ENCODE measurements at regions not wholly inside any gene's neighbourhood (a gene's known extent, or its start where the extent isn't known, plus 50 kb on each side); places are given as distances from the start of the nearest gene placed in this dataset.

GRCh38 chr3:94716326-94717018 is 653.6 kb downstream of the NSUN3 start:
- WGBS, 2 donors, result 85 to 86% methylated on average over 2 of the region's 2 CpGs
- no peak for DNase-seq
- Histone ChIP-seq H3K9me3 (no peaks in the 10 kb centered on the region), H3K27ac (no peak overlapping the region), H3K27me3 (no peaks in the 10 kb centered on the region), H3K4me1 (no peaks in the 10 kb centered on the region), H3K36me3 (no peaks in the 10 kb centered on the region), H3K4me3 (replicated peaks in 1 of 3) (no peak overlapping the region)
- intact Hi-C loops (cut with DNase I), result no loop called here
- TF ChIP-seq POLR2A (IDR thresholded peaks at IDR 0.05) (no peak), CTCF (IDR thresholded peaks at IDR 0.05) (no peak)

DNA sequence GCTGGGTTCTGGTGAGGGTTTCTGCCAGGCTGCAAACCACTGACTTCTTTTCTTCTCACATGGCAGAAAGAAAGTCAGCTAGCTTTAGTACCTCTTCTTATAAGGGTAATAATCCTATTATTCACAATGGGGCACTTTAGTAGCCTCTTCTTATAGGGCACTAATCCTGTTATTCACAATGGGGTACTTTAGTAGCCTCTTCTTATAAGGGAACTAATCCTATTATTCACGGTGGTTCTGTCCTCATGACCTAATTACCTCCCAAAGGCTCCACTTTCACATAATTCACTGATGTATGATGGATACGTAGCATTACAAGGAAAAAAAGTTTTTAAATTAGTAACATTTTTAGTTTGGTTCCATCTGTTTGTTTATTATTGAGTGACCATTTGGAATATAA is 671.3 kb downstream of the NSUN3 start:
- Histone ChIP-seq H3K4me1 (no peaks in the 10 kb centered on the region), H3K27me3 (no peaks in the 10 kb centered on the region), H3K4me3 (replicated peaks in 1 of 3) (no peak overlapping the region), H3K9me3 (no peaks in the 10 kb centered on the region), H3K36me3 (no peaks in the 10 kb centered on the region), H3K27ac (no peak overlapping the region)
- WGBS, 2 donors, result 28 to 56% methylated on average over 2 of the region's 2 CpGs
- no peak for TF ChIP-seq CTCF (IDR thresholded peaks at IDR 0.05)
- no peak for TF ChIP-seq POLR2A (IDR thresholded peaks at IDR 0.05)
- intact Hi-C loops (cut with DNase I), result no loop called here
- no peak for DNase-seq

DNA sequence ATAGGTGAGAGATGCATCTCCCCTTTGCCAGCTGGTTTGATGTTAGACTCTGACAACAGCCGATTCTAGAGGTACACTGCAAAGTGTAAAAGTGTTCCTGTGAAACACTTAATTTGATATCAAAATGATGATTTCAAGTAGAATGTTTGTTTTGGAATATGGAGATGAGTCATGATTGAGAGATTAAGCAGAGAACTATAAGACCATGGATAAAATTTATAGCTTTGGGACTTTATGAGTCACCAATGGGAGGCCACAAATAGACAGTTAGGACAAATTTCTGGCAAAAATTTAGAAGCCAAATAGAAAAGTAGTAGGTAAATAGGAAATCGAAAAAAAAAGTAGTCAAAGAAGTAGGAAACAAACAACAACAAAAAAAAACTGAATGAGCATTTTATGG is 672.5 kb downstream of the NSUN3 start:
- no peaks in the 10 kb centered on the region for H3K4me1 ChIP-seq
- H3K27ac ChIP-seq, result no peak overlapping the region
- WGBS, 2 donors, result 67 to 74% methylated on average over 2 of the region's 2 CpGs
- H3K36me3 ChIP-seq, result no peaks in the 10 kb centered on the region
- no peaks in the 10 kb centered on the region for H3K27me3 ChIP-seq
- DNase-seq, result no peak
- H3K9me3 ChIP-seq, result no peaks in the 10 kb centered on the region
- intact Hi-C loops (cut with DNase I), result no loop called here
- TF ChIP-seq CTCF (IDR thresholded peaks at IDR 0.05), result no peak
- no peak for TF ChIP-seq POLR2A (IDR thresholded peaks at IDR 0.05)
- H3K4me3 ChIP-seq (replicated peaks in 1 of 3), result no peak overlapping the region

GRCh38 chr3:94737116-94737515 is 674.3 kb downstream of the NSUN3 start:
- intact Hi-C loops (cut with DNase I), result no loop called here
- no peaks in the 10 kb centered on the region for H3K27me3 ChIP-seq
- H3K27ac ChIP-seq, result no peak overlapping the region
- 61 to 64% methylated on average over 2 of the region's 2 CpGs for WGBS, 2 donors
- H3K4me3 ChIP-seq (replicated peaks in 1 of 3), result no peak overlapping the region
- TF ChIP-seq CTCF (IDR thresholded peaks at IDR 0.05) (no peak), POLR2A (IDR thresholded peaks at IDR 0.05) (no peak)
- no peaks in the 10 kb centered on the region for H3K36me3 ChIP-seq
- DNase-seq, result no peak
- H3K9me3 ChIP-seq, result no peaks in the 10 kb centered on the region
- H3K4me1 ChIP-seq, result no peaks in the 10 kb centered on the region

DNA sequence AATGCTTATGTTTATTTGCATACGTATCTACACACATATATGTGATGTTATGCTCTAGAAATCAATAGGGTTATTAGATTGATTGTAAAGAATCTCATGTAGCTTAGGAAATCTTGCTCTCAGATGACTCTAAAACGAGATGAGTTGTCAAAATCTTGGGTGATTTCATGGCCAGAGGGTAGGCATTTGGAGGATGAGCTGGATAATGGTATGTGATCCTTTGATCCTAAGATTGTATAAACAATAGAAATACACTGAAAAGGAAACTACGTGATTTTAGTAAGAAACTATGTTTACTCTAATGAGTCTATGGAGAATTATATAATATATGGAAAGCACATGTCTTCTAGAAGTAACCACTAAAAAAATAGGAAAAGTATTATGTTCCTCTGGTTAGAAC is 676.6 kb downstream of the NSUN3 start:
- TF ChIP-seq CTCF (IDR thresholded peaks at IDR 0.05), result no peak
- TF ChIP-seq POLR2A (IDR thresholded peaks at IDR 0.05), result no peak
- WGBS, 2 donors, result 75 to 76% methylated on average over 3 of the region's 3 CpGs
- intact Hi-C loops (cut with DNase I), result no loop called here

More for the DNA sequence above, 676.6 kb downstream of the NSUN3 start:
- Histone ChIP-seq H3K9me3 (no peaks in the 10 kb centered on the region), H3K4me3 (replicated peaks in 1 of 3) (no peak overlapping the region), H3K36me3 (no peaks in the 10 kb centered on the region), H3K27ac (no peak overlapping the region), H3K27me3 (no peaks in the 10 kb centered on the region), H3K4me1 (no peaks in the 10 kb centered on the region)
- no peak for DNase-seq
